ENCODE measurements at regions not wholly inside any gene's neighbourhood (a gene's known extent, or its start where the extent isn't known, plus 50 kb on each side); places are given as distances from the start of the nearest gene placed in this dataset.

GRCh38 chr10:56068040-56068439 is 293.0 kb downstream of the ZWINT start:
- H3K9me3 Mint-ChIP-seq = peaks cover 8% of the 10 kb centered on the region
- no peak overlapping the region for H3K27ac Mint-ChIP-seq (ENCODE audit: unreplicated experiment)
- no peak for TF ChIP-seq CTCF (conservative IDR thresholded peaks at IDR 0.05)
- DNase-seq (ENCODE audit: low read depth, low spot score) = no peak
- no peak overlapping the region for H3K4me3 Mint-ChIP-seq
- H3K27me3 Mint-ChIP-seq (ENCODE audit: low read depth) = no peaks in the 10 kb centered on the region
- no peaks in the 10 kb centered on the region for H3K36me3 Mint-ChIP-seq (ENCODE audit: low read depth)
- H3K4me1 Mint-ChIP-seq = no peaks in the 10 kb centered on the region

- no peak overlapping the region for H3K4me3 Mint-ChIP-seq
- no peak overlapping the region for H3K27ac Mint-ChIP-seq (ENCODE audit: unreplicated experiment)
- H3K9me3 Mint-ChIP-seq = peaks cover 10% of the 10 kb centered on the region
- no peaks in the 10 kb centered on the region for H3K36me3 Mint-ChIP-seq (ENCODE audit: low read depth)
- DNase-seq (ENCODE audit: low read depth, low spot score) = no peak
- no peak for TF ChIP-seq CTCF (conservative IDR thresholded peaks at IDR 0.05)
- H3K4me1 Mint-ChIP-seq = no peaks in the 10 kb centered on the region
- no peaks in the 10 kb centered on the region for H3K27me3 Mint-ChIP-seq (ENCODE audit: low read depth)
These were observed 297.4 kb downstream of the ZWINT start for GRCh38 chr10:56063642-56064041.

- no peak for TF ChIP-seq CTCF (conservative IDR thresholded peaks at IDR 0.05)
- Mint-ChIP-seq H3K4me1 (no peaks in the 10 kb centered on the region), H3K9me3 (peaks cover 3% of the 10 kb centered on the region), H3K36me3 (ENCODE audit: low read depth) (no peaks in the 10 kb centered on the region), H3K27me3 (ENCODE audit: low read depth) (no peaks in the 10 kb centered on the region), H3K4me3 (no peak overlapping the region), H3K27ac (ENCODE audit: unreplicated experiment) (no peak overlapping the region)
- no peak for DNase-seq (ENCODE audit: low read depth, low spot score)
These were observed 303.2 kb downstream of the ZWINT start for GRCh38 chr10:56057860-56058259.

GRCh38 chr10:56035489-56035888 is 325.6 kb downstream of the ZWINT start:
- H3K4me3 Mint-ChIP-seq = no peak overlapping the region
- no peak for TF ChIP-seq CTCF (conservative IDR thresholded peaks at IDR 0.05)
- DNase-seq (ENCODE audit: low read depth, low spot score) = no peak
- no peaks in the 10 kb centered on the region for H3K36me3 Mint-ChIP-seq (ENCODE audit: low read depth)
- no peak overlapping the region for H3K27ac Mint-ChIP-seq (ENCODE audit: unreplicated experiment)
- H3K9me3 Mint-ChIP-seq = no peaks in the 10 kb centered on the region
- H3K27me3 Mint-ChIP-seq (ENCODE audit: low read depth) = no peaks in the 10 kb centered on the region
- H3K4me1 Mint-ChIP-seq = no peaks in the 10 kb centered on the region

GRCh38 chr10:56028298-56029132 is 332.5 kb downstream of the ZWINT start:
- DNase-seq (ENCODE audit: low read depth, low spot score) = no peak
- H3K4me3 Mint-ChIP-seq = no peak overlapping the region
- TF ChIP-seq CTCF (conservative IDR thresholded peaks at IDR 0.05) = no peak
- H3K9me3 Mint-ChIP-seq = no peaks in the 10 kb centered on the region
- no peaks in the 10 kb centered on the region for H3K27me3 Mint-ChIP-seq (ENCODE audit: low read depth)
- H3K4me1 Mint-ChIP-seq = no peaks in the 10 kb centered on the region
- no peaks in the 10 kb centered on the region for H3K36me3 Mint-ChIP-seq (ENCODE audit: low read depth)
- no peak overlapping the region for H3K27ac Mint-ChIP-seq (ENCODE audit: unreplicated experiment)
